HG02852 (cell line): ENCODE measurements at regions not wholly inside any gene's neighbourhood (a gene's known extent, or its start where the extent isn't known, plus 50 kb on each side); places are given as distances from the start of the nearest gene placed in this dataset.
"Not testable (repeated sequence)": the region's sequence is repeated elsewhere in the genome, so short reads cannot be mapped to it uniquely, and the experiment has no call there.

Source experiments
- ATAC-seq: cut with Tn5 transposase; IDR thresholded peaks from one replicate; pipeline ENCODE4 v1.9.1; 2021; ENCODE audit warnings: mild to moderate bottlenecking, moderate library complexity; ENCODE audit not compliant: unreplicated experiment

DNA sequence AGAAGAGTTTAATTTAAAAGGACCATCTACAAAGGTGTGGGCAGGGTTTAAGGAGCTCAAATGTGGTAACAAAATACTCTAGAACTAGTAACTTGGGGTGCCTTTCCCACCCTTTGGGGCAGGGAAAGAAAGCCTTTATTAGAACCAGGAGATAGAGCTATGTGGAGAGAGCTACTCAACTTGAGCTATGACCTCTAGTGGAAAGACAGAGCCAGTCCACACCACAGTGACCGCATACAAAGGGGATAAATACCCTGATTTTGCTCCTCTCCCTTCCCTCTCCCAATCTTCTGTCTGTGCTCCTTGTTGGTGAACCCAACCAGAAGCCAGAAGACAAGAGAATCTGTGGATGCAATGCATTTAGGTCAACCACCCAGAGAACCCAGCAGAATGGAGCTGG, 54.4 kb upstream of the JAK1 start:
- no peak for ATAC-seq

DNA sequence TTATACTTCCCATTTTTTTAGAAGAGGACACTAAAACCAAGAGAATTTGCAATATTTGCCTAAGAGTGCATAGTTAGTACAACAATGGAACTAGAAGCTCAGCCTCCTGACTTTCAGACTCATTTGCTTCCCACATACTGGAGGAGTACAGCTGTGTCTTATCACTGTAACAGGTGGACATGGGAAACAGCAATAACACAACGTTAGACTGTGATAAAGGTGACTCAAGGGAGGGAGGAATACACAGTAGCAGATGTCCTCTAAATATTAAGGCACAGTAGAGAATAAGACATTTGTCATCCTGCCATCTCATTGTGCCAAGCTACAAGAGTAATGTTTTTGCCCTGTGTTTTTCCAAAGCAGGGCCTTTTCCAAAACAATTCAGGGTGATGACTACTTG, 55.4 kb upstream of the JAK1 start:
- ATAC-seq: no peak

DNA sequence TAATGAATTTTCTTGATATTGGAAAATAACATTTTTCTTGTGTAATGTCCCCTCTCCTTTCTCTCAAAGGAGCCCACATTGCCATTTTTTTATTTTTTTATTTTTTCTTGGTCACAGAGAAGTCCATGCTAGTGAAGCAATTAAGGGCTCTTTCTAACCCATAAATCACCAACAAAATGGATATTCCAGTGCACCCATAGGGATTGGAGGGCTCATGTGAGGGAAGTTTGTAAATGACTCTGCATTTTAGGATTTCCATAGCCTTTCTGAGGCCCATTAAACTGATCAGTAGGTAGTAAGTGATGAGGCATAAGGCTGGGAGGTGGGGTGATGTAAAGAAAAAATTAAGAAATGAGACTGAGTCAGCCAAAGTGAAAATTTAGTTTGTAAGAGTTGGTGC, 55.9 kb upstream of the JAK1 start:
- no peak for ATAC-seq

DNA sequence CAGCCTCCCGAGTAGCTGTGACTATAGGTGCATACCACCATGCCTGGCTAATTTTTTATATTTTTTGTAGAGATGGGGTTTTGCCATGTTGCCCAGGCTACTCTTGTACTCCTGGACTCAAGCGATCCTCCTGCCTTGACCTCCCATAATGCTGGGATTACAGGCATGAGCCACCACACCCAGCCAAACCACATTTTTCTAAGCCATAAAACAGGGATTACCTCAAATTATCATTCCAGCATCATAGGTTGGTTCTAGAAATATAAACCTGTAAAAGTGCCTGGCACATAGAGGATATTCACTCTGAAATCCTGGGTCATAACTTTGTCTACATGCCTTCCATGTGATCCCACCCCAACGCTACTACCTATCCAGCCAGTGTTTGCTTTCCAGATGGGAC, 59.4 kb upstream of the JAK1 start:
- no peak for ATAC-seq

DNA sequence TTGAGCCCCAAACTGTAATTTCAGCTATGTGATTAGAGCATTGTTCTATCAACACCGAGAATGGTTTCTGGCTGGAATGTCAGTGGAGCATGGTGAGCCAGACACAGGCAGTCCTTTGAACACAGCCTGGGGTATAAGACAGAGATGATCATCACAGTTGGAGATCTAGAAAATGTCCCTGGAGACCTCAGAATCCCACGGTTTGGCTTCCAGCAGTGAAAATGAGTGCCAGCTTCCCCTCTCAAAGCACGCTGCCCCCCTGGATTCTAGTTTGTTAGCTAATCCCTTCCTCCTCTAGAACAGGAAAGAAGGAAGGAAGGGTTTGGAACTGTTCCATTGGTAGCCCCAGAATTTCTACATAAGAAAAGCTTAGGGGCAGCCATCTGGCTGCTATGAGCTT, 59.9 kb upstream of the JAK1 start:
- ATAC-seq: no peak

DNA sequence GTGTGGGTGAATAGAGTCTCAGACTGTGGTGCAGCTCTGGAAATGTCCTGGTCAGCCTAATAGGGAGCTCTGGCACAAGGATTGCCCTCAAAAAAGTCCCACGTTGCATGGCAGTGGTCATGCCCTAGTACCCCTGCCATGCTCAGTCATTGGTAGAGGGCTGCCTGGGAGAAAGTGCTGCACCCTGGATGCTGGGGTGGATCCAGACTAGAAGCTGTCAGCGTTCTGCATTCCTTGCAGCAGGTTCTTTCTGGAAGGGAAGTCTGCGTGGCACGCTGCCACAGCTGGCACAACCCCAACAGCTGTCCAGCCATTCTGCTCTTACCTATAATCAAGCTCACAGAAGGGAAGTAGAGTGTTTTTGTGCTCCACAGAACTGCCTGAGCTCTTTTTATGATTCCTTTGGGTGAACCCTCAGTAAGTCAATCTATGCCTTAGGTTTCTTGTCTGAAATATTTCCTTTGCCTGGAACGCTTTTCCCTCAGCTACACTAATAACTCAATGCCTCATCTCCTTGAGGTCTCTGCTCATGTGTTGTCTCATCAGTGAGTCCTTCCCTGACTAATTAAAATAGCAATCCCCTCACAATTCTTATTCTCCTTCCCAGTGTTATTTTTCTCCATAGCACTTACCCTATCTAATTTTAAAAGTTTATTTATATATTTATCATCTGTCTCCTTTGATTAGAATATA, 61.5 kb upstream of the JAK1 start:
- ATAC-seq: no peak

DNA sequence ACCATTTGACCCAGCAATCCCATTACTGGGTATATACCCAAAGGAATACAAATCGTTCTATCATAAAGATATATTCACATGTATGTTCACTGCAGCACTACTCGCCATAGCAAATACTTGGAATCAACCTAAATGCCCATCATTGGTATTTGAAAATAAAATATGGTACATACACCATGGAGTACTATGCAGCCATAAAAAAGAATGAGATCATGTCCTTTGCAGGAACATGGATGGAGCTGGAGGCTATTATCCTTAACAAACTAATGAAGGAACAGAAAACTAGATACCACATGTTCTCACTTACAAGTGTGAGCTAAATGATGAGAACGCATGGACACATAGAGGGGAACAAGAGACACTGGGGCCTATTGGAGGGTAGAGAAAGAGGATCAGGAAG, 63.1 kb upstream of the JAK1 start:
- ATAC-seq: not testable (repeated sequence)

DNA sequence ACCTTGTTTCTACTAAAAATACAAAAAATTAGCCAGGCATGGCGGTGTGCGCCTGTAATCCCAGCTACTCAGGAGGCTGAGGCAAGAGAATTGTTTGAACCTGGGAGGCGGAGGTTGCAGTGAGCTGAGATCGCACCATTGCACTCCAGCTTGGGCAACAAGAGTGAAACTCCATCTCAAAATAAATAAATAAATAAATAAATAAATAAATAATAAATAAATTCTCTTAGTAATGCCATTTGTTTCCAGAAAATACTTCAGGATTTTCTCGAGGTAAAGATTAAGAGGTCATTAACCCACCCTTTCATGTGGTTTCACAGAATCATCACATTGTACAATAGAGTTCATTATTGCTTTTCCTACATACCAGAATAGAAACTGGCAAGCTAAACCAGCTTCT, 68.5 kb upstream of the JAK1 start:
- ATAC-seq: not testable (repeated sequence)

DNA sequence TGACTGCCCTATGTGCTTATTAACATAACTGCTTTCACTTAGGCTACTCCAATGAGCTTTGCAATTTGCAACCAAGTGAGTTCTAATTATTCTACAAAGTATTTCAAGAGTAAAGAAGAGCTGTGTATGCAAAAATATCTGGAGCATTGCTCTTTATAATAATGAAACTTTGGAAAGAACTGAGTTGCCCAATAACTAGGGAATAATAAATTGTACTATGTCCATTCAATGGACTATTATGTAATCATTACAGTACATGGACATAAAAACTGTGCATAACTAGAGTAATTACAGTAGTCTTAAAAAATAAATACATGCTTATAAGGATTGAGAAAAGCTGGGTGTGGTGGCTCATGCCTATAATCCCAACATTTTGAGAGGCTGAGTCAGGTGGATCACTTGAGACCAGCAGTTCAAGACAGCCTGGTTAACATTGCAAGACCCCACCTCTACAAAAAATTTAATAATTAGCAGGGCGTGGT, 70.3 kb upstream of the JAK1 start:
- ATAC-seq: no peak

DNA sequence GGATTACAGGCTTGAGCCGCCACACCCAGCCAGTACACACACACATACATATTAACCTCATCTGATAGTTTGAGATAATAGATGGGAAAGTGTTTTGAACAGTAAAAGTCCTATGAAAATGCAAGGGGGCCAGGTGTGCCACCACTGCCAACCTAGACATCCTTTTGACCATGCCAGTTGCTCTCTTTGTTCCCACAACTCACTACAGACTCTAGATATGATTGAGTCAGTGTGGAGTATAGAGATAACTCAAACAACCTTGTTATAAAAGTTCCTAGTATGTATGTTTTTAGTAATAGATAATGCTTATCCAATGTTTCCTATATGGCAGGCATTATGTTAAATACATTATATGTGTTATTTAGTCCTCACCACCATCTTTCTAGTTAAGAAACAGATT, 72.7 kb upstream of the JAK1 start:
- ATAC-seq: no peak

DNA sequence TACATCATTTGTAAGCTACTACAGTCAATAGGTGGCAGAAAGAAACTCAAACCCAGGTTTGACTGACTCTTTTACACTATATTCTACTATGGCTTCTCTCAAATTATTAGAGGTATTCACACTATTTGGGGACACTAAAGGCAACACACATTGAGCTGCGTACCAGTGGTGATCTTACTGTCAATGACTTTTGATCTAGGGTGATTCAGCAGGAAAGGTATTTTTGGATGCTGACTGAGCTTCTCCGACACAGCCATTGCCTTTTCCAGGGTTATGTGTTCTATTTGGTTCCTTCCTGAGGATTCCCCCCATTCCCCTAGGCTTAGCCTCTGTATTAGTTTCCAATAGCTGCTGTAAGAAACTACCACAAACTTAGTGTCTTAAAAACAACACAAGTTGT, 73.2 kb upstream of the JAK1 start:
- no peak for ATAC-seq

DNA sequence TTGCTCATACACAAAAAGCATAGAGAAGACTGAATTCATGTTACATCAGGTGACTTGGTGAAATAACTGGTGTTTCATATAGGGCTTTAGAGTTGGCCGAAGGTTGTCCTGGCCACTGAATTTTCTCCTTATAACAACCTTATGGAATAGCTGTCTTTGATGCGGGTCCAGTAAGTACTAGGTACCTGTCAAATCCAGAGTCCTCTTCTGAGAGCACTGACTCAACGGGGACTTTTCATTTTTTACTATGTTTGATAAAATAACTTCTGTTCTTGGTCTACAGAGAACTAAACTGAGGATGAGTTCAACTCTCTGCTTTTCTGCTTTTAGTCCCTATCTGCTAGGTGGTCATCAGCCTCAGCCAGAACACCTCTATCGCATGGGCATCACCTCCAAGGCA, 76.1 kb upstream of the JAK1 start:
- ATAC-seq: no peak

DNA sequence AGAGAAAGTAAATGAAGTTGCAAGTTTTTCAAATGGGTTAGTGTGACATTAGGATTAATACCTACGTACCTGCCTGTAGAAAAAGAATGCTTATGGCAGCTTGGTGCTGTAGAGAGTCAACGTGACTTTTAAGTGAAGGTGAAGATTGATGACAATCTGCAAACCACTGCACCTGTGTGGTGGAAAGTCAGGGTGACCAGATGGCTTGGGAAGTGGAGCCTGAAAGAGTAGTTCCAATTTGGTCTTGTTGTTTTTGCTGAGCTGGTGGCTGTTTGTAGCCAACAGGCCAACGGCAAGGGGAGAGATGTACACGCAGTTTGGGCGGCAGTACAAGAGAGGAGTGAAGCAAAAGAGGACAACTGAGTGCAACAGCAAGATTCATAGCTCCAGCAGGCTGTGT, 78.1 kb upstream of the JAK1 start:
- ATAC-seq: no peak

DNA sequence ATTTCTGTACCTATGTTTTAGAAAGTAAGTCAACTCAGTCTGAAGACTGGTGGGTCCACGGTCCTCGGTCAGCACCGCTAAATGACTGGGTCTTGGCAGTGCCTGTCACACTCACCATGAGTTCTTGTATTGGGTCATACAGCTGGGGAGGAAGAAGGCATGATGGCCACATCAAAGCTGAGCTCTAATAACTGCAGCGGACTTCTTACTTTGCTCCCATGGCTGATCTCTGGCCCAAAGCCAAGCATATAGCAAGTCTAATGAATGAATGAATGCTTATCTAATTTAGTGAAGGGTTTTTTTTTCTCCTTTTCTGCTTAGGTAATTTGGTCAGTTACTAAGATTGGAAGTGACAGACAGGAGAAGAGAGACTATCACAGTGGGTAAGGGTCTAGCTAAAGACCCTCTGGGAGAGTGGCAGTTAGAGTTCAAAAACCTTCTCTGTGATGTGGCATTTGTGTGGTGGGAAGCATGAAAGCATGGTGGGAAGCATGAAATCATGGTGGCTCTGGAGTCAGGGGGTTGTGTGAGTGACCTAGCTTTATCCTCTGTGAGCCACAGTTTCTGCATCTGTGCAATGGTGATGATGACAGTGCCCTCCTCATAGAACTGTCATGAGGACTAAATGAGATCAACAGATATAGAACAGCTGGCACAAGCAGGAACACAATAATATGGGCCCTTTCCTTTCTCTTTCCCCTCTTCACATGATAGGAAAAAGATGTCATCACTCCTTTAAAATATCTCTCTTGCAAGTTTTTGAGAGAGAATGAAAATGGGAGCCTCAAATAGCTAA, 78.9 kb upstream of the JAK1 start:
- no peak for ATAC-seq

DNA sequence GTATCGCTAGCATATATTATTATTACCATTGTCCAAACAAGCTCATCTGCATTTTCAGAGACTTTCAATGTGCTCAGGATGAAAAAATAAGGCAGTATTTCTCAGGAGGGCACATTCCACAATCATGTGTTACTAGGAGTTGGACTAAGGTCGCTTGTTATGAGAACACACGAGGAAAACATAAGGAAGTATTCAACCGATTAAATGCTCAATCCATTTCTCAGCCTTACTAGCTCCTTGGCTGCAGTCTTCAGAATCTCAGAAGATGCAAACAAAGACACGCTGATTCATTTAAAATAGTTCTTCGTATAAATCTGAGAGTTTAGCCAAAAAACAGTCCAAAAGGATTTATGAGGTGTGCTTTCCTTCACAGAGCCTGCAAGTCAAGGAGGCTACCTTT, 82.0 kb upstream of the JAK1 start:
- no peak for ATAC-seq

DNA sequence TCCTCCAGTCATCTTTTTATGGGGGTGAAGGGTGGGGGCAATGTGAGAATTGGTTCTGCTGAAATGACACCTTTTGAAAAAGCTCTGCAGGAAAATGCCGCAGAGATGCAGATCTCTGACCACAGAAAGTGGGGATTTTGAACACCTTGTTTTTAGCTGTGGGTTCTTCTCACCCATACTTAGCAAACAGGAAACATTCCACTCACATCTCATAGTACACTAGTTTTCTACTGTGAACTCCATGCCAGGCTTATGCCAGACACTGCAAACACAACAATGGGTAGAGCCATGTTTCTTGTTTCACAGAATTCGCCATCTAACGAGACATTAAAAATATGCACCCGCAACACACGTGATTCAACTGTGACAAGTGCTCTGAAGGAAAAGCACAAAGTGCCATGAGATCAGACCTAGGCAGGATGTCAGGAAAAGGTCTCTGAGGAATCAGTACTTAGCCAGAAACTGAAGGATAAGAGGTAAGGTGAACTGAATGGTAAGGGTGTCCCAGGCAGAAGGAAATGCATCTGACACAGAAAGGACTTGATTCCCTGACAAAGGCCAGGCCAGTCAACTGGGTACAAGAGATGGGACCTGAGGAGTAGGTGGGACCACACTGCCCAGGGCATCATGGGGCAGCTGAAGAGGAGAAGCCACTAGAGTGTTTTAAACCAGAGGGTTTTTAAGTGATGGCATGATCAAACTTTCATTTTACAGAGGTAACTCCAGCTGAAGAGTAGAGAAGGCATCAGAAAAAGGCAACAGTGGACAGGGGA, 83.8 kb upstream of the JAK1 start:
- no peak for ATAC-seq

DNA sequence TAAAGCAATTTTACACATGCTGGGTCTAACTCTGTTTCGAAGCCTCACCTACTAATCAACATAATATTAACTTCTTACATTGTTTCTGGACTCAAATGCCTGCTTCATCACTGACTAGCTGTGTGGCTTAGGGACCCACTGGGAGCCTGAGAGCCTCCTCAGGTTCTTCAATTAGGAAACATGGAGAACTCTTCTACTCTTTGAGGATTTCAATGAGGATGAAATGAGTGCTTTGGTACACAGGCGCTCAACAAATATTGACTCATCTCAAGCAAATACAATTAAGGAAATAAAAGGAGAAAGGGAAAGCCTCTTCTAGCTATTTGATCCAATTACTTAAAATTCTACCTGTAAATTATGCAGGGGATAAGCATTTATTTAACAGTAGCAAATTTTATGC, 84.4 kb upstream of the JAK1 start:
- no peak for ATAC-seq

DNA sequence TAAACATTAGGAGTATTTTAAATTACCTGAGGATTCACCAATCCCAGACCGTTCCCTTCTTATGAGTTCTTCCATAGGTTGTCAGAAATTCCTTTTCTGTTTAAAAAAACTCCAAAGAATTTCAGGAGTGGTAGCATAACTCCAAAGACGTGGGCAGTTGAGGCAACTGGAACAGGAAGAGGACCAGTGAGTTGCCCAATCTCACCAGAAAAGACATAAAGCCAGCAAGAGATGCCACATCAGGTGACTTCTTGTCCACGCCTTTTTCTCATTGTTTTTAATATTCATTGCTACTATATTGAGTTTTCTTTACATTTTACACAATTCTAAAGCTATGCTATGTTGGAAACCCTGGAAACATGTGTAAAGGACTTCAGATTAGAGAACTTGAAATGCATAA, 88.1 kb upstream of the JAK1 start:
- no peak for ATAC-seq

DNA sequence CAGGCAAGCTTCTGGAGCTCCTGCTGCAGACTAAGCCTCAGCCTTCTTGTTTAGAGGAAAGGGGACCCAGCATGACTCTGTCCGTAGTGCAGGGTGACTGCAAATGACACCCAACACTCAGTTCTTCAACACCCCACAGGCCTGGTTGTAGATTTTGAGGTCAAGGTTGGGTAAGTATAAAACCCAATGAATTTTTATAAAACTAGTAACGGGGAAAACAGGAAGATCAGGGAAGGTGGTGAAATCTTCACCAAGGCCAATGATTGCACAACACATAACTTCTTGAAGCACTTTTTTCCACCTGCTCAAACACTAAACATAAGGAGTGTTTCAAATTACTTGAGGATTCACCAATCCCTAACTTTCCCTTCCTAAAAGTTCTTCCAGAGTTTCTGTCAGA, 89.4 kb upstream of the JAK1 start:
- ATAC-seq: no peak

DNA sequence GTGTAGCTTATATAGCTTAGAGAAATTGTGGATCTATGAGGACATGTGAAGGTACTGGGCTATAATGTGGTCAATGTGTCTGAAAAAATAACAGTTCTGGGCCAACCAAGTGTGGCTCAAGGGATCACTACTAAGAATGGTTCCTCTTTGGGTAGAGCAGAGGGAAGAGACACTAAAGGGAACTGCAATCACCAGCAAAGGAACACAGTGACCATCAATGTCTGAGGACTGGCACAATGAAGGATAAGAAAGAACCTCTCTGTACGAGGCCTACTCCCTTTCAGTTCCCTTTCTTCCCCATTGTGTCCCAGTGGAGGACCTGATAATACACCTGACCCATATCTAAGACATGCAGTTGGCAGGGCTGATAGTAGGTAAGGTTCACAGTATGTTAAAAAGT, 89.9 kb upstream of the JAK1 start:
- no peak for ATAC-seq

DNA sequence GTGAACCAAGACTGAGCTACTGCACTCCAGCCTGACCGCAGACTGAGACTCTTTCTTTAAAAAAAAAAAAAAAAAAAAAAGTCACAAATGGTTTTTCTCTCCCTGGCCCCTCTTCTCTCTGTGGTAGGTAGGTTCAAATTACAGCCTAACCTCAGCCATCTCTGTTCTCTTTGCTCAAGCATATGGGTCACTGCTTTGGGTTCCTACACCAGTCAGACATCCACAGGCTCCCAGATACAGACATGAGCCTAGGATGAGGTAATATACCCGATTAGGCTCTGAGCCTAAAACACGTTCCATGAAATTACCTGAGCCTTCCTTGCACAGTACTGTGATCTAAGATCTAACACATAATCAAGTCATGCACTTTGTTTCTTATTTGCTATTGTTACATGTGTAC, 90.5 kb upstream of the JAK1 start:
- ATAC-seq: no peak
